HEK293 (cell line): ENCODE measurements at regions not wholly inside any gene's neighbourhood (a gene's known extent, or its start where the extent isn't known, plus 50 kb on each side); places are given as distances from the start of the nearest gene placed in this dataset.

Source experiments
- HIC1 ChIP-seq: fragments of 450-650 bp; formaldehyde crosslinking; IDR thresholded peaks from 2 replicates; pipeline ENCODE4 v1.5.1; 2016; ENCODE audit warnings: missing biosample characterization, missing genetic modification characterization
- ZNF221 ChIP-seq: fragments of 450-650 bp; formaldehyde crosslinking; IDR thresholded peaks from 2 replicates; pipeline ENCODE4 v1.5.1; 2017; ENCODE audit warnings: missing biosample characterization, missing genetic modification characterization, borderline replicate concordance
- ZNF292 ChIP-seq: fragments of 450-650 bp; formaldehyde crosslinking; IDR thresholded peaks from 2 replicates; pipeline ENCODE4 v1.5.1; 2016; ENCODE audit warnings: low read depth, missing biosample characterization, missing genetic modification characterization, borderline replicate concordance
- TF ChIP-seq, protein P1 (sequence below): fragments of 450-650 bp; formaldehyde crosslinking; IDR thresholded peaks from 2 replicates; pipeline ENCODE4 v1.5.1; 2016; ENCODE audit warnings: missing biosample characterization, missing genetic modification characterization

- TF ChIP-seq HIC1 (tag by site-specific recombination) (no peak), ZNF221 (tag by site-specific recombination) (no peak), ZNF292 (tag by site-specific recombination) (no peak)
- TF ChIP-seq, protein P1, sequence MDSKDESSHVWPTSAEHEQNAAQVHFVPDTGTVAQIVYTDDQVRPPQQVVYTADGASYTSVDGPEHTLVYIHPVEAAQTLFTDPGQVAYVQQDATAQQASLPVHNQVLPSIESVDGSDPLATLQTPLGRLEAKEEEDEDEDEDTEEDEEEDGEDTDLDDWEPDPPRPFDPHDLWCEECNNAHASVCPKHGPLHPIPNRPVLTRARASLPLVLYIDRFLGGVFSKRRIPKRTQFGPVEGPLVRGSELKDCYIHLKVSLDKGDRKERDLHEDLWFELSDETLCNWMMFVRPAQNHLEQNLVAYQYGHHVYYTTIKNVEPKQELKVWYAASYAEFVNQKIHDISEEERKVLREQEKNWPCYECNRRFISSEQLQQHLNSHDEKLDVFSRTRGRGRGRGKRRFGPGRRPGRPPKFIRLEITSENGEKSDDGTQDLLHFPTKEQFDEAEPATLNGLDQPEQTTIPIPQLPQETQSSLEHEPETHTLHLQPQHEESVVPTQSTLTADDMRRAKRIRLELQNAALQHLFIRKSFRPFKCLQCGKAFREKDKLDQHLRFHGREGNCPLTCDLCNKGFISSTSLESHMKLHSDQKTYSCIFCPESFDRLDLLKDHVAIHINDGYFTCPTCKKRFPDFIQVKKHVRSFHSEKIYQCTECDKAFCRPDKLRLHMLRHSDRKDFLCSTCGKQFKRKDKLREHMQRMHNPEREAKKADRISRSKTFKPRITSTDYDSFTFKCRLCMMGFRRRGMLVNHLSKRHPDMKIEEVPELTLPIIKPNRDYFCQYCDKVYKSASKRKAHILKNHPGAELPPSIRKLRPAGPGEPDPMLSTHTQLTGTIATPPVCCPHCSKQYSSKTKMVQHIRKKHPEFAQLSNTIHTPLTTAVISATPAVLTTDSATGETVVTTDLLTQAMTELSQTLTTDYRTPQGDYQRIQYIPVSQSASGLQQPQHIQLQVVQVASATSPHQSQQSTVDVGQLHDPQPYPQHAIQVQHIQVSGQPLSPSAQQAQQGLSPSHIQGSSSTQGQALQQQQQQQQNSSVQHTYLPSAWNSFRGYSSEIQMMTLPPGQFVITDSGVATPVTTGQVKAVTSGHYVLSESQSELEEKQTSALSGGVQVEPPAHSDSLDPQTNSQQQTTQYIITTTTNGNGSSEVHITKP (tag by site-specific recombination) = no peak
Observed at GRCh38 chrX:26286836-26287235, 70.9 kb downstream of the MAGEB5 start (continued).
